ENCODE measurements at regions not wholly inside any gene's neighbourhood (a gene's known extent, or its start where the extent isn't known, plus 50 kb on each side); places are given as distances from the start of the nearest gene placed in this dataset.

GRCh38 chr10:62453274-62453673 is 79.1 kb downstream of the ZNF365 start:
- DNase-seq (ENCODE audit: insufficient read length), result no peak
- TF ChIP-seq TAF1 (IDR thresholded peaks at IDR 0.05; ENCODE audit: borderline replicate concordance, low read depth, low read length) (no peak), POLR2AphosphoS5 (IDR thresholded peaks at IDR 0.05; ENCODE audit: low read depth, low read length) (no peak), POLR2A (IDR thresholded peaks at IDR 0.05; ENCODE audit: low read depth, low read length) (no peak)
- FAIRE-seq, result no peak

DNA sequence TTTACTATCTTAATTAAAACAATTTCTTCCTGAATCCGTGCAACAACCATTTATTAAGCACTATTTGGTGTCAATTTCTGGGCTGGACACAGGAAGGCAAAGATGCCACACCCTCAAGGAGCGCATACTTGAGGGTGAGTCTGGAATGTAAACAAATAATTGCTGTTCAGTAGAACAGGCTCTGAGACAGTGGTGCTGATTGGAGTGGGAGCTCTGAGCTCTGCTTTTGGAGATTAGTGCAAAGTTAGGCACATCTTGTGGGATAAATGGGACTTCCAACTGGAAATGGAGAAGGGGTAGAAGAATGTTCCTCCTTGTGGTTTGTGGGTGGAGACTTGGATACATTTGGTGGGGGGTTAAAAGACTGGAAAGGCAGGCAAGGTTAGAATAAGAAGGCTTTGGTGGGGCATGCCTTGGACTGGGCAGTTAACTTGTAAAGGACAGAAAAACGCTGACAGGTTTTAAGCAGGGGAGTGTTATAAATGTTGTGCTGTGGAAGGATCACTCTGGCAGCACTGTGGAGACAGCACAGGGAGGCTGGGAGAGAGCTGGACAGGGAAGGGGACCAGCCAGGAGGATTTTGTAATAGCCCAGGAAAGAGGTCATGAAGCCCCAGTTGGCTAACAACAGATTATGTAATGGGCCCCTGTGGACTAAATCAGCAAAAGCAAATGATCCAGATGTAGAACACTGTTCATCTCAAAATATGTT is 80.7 kb downstream of the ZNF365 start:
- FAIRE-seq (no peak), DNase-seq (ENCODE audit: insufficient read length) (no peak)
- TF ChIP-seq POLR2A (IDR thresholded peaks at IDR 0.05; ENCODE audit: low read depth, low read length) (no peak), POLR2AphosphoS5 (IDR thresholded peaks at IDR 0.05; ENCODE audit: low read depth, low read length) (no peak), TAF1 (IDR thresholded peaks at IDR 0.05; ENCODE audit: borderline replicate concordance, low read depth, low read length) (no peak)

GRCh38 chr10:62456611-62457101 is 82.5 kb downstream of the ZNF365 start:
- peak; percentile 99 for FAIRE-seq
- TF ChIP-seq TAF1 (IDR thresholded peaks at IDR 0.05; ENCODE audit: borderline replicate concordance, low read depth, low read length) (no peak), POLR2AphosphoS5 (IDR thresholded peaks at IDR 0.05; ENCODE audit: low read depth, low read length) (peak; percentile 43; the same call in 1 of the 2 replicates)

DNA sequence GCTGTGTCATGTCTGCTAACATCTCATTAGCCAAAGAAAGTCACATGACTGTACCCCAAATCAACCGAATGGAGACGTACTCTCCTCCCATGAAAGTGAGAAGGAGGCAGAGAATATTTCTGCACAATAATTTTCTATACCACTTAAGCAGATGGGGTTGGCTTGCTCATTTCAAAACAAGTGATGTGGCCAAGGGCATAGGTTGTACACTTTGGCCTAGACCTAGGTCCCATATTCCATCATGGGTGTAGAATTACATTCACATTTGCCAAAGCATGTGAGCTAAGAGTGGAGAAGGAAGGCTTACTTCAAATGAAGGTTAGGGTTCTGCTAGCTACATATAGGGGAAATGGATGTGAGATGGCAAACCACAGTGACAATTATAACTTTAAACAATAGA is 83.0 kb downstream of the ZNF365 start:
- DNase-seq (ENCODE audit: insufficient read length), result no peak
- TF ChIP-seq TAF1 (IDR thresholded peaks at IDR 0.05; ENCODE audit: borderline replicate concordance, low read depth, low read length) (no peak), POLR2AphosphoS5 (IDR thresholded peaks at IDR 0.05; ENCODE audit: low read depth, low read length) (no peak), POLR2A (IDR thresholded peaks at IDR 0.05; ENCODE audit: low read depth, low read length) (no peak)
- FAIRE-seq, result no peak

More at GRCh38 chr10:62456611-62457101, 82.5 kb downstream of the ZNF365 start:
- peak; percentile 14 for DNase-seq (ENCODE audit: insufficient read length)

GRCh38 chr10:62457598-62457997 is 83.4 kb downstream of the ZNF365 start:
- no peak for DNase-seq (ENCODE audit: insufficient read length)
- TF ChIP-seq POLR2A (IDR thresholded peaks at IDR 0.05; ENCODE audit: low read depth, low read length), result no peak
- no peak for TF ChIP-seq TAF1 (IDR thresholded peaks at IDR 0.05; ENCODE audit: borderline replicate concordance, low read depth, low read length)
- no peak for TF ChIP-seq POLR2AphosphoS5 (IDR thresholded peaks at IDR 0.05; ENCODE audit: low read depth, low read length)
- FAIRE-seq, result no peak

GRCh38 chr10:62459072-62459471 is 84.9 kb downstream of the ZNF365 start:
- no peak for FAIRE-seq
- DNase-seq (ENCODE audit: insufficient read length), result no peak
- TF ChIP-seq POLR2A (IDR thresholded peaks at IDR 0.05; ENCODE audit: low read depth, low read length) (no peak), POLR2AphosphoS5 (IDR thresholded peaks at IDR 0.05; ENCODE audit: low read depth, low read length) (no peak)

GRCh38 chr10:62459500-62459899 is 85.3 kb downstream of the ZNF365 start:
- no peak for FAIRE-seq

DNA sequence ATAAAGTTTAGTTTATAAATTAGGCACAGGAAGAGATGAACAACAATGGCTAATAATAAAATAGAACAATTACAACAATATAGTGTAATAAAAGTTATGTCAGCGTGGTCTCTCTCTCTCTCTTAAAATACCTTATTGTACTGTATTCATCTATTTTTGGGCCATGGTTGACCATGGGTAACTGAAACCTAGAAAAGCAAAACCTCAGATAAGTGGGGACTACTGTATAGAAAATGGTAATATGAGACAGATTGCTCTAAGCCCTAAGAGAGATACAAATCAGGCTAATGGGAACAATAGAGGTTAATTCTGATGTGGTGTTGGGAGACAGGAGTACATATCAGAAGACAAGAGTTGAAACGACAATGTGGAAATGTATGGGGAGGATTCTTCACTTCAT is 86.2 kb downstream of the ZNF365 start:
- DNase-seq (ENCODE audit: insufficient read length) (no peak), FAIRE-seq (no peak)
- TF ChIP-seq POLR2AphosphoS5 (IDR thresholded peaks at IDR 0.05; ENCODE audit: low read depth, low read length) (no peak), POLR2A (IDR thresholded peaks at IDR 0.05; ENCODE audit: low read depth, low read length) (no peak), TAF1 (IDR thresholded peaks at IDR 0.05; ENCODE audit: borderline replicate concordance, low read depth, low read length) (no peak)

More at GRCh38 chr10:62459500-62459899, 85.3 kb downstream of the ZNF365 start:
- TF ChIP-seq POLR2AphosphoS5 (IDR thresholded peaks at IDR 0.05; ENCODE audit: low read depth, low read length), result no peak
- TF ChIP-seq POLR2A (IDR thresholded peaks at IDR 0.05; ENCODE audit: low read depth, low read length), result no peak
- TF ChIP-seq TAF1 (IDR thresholded peaks at IDR 0.05; ENCODE audit: borderline replicate concordance, low read depth, low read length), result no peak
- DNase-seq (ENCODE audit: insufficient read length), result no peak

- TF ChIP-seq TAF1 (IDR thresholded peaks at IDR 0.05; ENCODE audit: borderline replicate concordance, low read depth, low read length), result no peak
- no peak for TF ChIP-seq POLR2A (IDR thresholded peaks at IDR 0.05; ENCODE audit: low read depth, low read length)
- no peak for TF ChIP-seq POLR2AphosphoS5 (IDR thresholded peaks at IDR 0.05; ENCODE audit: low read depth, low read length)
- no peak for FAIRE-seq
Measured at GRCh38 chr10:62461120-62461519, 87.0 kb downstream of the ZNF365 start.

DNA sequence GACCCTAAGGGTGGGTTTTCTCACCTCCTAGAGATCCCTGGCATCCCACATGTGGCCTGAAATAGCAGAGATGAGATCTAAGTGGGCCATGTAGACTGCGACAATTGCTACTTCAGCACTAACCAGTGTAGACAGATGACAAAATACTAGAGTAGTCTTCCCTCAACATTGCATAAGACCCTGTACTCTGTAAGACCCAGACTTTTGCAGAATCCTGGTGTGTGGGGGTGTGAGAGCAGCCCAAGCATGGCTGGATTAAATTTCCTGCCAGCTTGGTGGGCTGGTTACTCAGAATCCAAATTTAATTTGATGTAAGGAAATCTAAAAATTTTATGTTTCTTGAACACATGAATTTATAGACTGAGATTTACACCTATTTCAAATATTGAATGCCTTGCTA is 88.3 kb downstream of the ZNF365 start:
- FAIRE-seq (no peak), DNase-seq (ENCODE audit: insufficient read length) (no peak)
- no peak for TF ChIP-seq POLR2AphosphoS5 (IDR thresholded peaks at IDR 0.05; ENCODE audit: low read depth, low read length)
- no peak for TF ChIP-seq TAF1 (IDR thresholded peaks at IDR 0.05; ENCODE audit: borderline replicate concordance, low read depth, low read length)
- TF ChIP-seq POLR2A (IDR thresholded peaks at IDR 0.05; ENCODE audit: low read depth, low read length), result no peak

More at GRCh38 chr10:62461120-62461519, 87.0 kb downstream of the ZNF365 start:
- DNase-seq (ENCODE audit: insufficient read length), result no peak

GRCh38 chr10:62463364-62463763 is 89.2 kb downstream of the ZNF365 start:
- FAIRE-seq (no peak), DNase-seq (ENCODE audit: insufficient read length) (no peak)
- TF ChIP-seq POLR2AphosphoS5 (IDR thresholded peaks at IDR 0.05; ENCODE audit: low read depth, low read length) (no peak), POLR2A (IDR thresholded peaks at IDR 0.05; ENCODE audit: low read depth, low read length) (no peak), TAF1 (IDR thresholded peaks at IDR 0.05; ENCODE audit: borderline replicate concordance, low read depth, low read length) (no peak)

DNA sequence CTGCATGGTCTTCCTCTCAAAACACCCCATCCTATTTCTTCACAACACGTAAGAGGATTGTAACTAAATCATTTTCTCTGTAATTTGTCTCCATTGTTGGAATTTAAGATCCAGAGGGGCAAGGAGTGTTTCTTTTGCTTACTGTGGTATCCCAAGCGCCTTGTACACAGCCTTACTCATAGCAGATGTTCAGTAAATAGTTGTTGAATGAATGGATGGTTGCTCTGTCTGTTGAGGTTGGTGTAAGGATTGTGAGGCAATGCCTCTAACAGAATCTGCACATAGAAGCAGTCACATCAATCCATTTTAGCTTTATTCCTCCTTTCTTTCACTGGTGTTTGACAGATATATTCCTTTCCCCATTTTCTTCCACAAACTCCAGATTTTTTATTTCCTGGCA is 90.1 kb downstream of the ZNF365 start:
- no peak for TF ChIP-seq POLR2A (IDR thresholded peaks at IDR 0.05; ENCODE audit: low read depth, low read length)
- TF ChIP-seq TAF1 (IDR thresholded peaks at IDR 0.05; ENCODE audit: borderline replicate concordance, low read depth, low read length), result no peak
- TF ChIP-seq POLR2AphosphoS5 (IDR thresholded peaks at IDR 0.05; ENCODE audit: low read depth, low read length), result no peak
- DNase-seq (ENCODE audit: insufficient read length) (no peak), FAIRE-seq (no peak)
